HFFc6 (cell line): ENCODE measurements at regions not wholly inside any gene's neighbourhood (a gene's known extent, or its start where the extent isn't known, plus 50 kb on each side); places are given as distances from the start of the nearest gene placed in this dataset.

ENCODE experiments used
- DNase-seq: peaks from one replicate; pipeline ENCODE4 v3.0.0-alpha.2; 2018
- H3K27ac Mint-ChIP-seq: 2 replicates; pipeline ENCODE4 v1.8.0; 2020; ENCODE audit warnings: mild to moderate bottlenecking, mixed read lengths
- H3K27me3 Mint-ChIP-seq: 2 replicates; pipeline ENCODE4 v1.8.0; 2021; ENCODE audit warnings: mild to moderate bottlenecking, moderate library complexity, mixed read lengths; ENCODE audit not compliant: insufficient read depth
- H3K36me3 Mint-ChIP-seq: 2 replicates; pipeline ENCODE4 v1.8.0; 2021; ENCODE audit warnings: low read depth, mixed read lengths
- H3K4me1 Mint-ChIP-seq: 2 replicates; pipeline ENCODE4 v1.8.0; 2020; ENCODE audit warnings: low read depth, mixed read lengths
- H3K4me3 Mint-ChIP-seq: 2 replicates; pipeline ENCODE4 v1.8.0; 2020; ENCODE audit warnings: mild to moderate bottlenecking, moderate library complexity, mixed read lengths
- H3K9me3 Mint-ChIP-seq: 2 replicates; pipeline ENCODE4 v1.8.0; 2020; ENCODE audit warnings: mild to moderate bottlenecking, mixed read lengths
- TF ChIP-seq, protein P1 (sequence below): fragments of 200-600 bp; sonication (generic); IDR thresholded peaks from 2 replicates; pipeline ENCODE4 v1.5.0; 2021; ENCODE audit warnings: antibody characterized with exemption, mild to moderate bottlenecking

DNA sequence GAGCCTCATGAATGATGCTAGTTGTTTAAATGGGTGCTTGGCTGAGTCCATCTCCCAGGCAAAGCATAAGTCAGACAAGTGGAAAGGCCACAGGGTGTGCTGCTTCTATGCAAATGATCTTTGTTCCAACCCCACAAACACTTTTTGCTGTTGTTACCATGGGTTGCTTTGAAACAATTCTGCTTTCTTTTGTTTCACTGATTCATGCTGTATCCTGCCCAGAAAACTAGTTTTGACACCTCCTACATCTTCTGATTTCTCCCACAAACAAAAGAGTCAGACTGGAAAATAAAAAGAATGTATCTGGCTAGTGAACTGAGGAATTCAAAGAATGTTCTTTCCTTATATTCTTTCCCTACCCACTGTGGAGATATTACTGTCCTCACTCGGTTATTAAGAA is 298.6 kb downstream of the DIRAS2 start:
- Mint-ChIP-seq H3K36me3 (no peaks in the 10 kb centered on the region; the same call in 1 of the 2 replicates), H3K4me1 (no peaks in the 10 kb centered on the region; the same call in 1 of the 2 replicates), H3K27ac (no peak overlapping the region), H3K27me3 (no peaks in the 10 kb centered on the region), H3K9me3 (peaks cover 55% of the 10 kb centered on the region), H3K4me3 (no peak overlapping the region)
- DNase-seq = no peak
- TF ChIP-seq, protein P1, sequence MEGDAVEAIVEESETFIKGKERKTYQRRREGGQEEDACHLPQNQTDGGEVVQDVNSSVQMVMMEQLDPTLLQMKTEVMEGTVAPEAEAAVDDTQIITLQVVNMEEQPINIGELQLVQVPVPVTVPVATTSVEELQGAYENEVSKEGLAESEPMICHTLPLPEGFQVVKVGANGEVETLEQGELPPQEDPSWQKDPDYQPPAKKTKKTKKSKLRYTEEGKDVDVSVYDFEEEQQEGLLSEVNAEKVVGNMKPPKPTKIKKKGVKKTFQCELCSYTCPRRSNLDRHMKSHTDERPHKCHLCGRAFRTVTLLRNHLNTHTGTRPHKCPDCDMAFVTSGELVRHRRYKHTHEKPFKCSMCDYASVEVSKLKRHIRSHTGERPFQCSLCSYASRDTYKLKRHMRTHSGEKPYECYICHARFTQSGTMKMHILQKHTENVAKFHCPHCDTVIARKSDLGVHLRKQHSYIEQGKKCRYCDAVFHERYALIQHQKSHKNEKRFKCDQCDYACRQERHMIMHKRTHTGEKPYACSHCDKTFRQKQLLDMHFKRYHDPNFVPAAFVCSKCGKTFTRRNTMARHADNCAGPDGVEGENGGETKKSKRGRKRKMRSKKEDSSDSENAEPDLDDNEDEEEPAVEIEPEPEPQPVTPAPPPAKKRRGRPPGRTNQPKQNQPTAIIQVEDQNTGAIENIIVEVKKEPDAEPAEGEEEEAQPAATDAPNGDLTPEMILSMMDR = no peak

DNA sequence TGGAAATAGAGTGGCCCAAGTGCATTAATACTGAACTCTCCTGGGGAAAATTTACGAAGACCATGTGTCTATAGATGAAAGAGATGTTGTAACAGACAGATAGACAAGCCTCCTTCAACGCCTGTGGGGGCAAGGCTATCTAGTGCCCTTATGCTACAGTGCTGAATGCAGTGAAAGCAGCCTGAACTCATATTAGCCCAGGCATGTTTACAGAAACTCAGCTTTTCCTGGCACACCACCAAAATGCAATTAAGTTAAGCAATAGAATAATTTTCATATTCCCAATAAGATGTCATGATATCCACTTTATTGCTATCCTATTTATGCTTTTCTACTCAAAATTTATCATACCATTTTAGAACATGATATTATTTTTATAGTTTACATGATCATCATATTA is 277.0 kb downstream of the DIRAS2 start:
- Mint-ChIP-seq H3K27me3 (no peaks in the 10 kb centered on the region; the same call in 1 of the 2 replicates), H3K4me1 (no peaks in the 10 kb centered on the region), H3K4me3 (no peak overlapping the region), H3K9me3 (peaks cover 23% of the 10 kb centered on the region), H3K36me3 (no peaks in the 10 kb centered on the region), H3K27ac (no peak overlapping the region)
- no peak for DNase-seq
- TF ChIP-seq, protein P1 = no peak

DNA sequence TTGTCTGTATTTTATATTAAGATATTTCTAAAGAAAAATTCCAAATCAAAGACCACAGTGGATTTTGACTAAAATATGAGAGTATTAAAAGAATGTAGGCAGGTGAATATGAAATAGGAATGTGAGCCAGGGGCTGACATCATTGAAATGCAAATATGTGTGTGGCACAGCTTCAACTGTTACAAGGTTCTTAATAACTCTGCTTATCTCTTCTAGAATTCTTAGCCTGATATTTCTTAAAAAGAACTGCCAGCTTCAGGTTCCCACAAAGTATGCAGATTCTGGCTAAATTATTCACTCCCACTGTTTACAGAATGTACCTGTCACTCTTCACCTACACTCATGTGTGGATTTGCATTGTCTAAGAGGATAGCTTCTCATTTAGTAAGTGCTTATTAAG is 274.4 kb downstream of the DIRAS2 start:
- Mint-ChIP-seq H3K27ac (no peak overlapping the region), H3K4me3 (no peak overlapping the region), H3K27me3 (no peaks in the 10 kb centered on the region; the same call in 1 of the 2 replicates), H3K4me1 (no peaks in the 10 kb centered on the region), H3K9me3 (peaks cover 20% of the 10 kb centered on the region), H3K36me3 (no peaks in the 10 kb centered on the region)
- DNase-seq = no peak
- TF ChIP-seq, protein P1 = no peak

DNA sequence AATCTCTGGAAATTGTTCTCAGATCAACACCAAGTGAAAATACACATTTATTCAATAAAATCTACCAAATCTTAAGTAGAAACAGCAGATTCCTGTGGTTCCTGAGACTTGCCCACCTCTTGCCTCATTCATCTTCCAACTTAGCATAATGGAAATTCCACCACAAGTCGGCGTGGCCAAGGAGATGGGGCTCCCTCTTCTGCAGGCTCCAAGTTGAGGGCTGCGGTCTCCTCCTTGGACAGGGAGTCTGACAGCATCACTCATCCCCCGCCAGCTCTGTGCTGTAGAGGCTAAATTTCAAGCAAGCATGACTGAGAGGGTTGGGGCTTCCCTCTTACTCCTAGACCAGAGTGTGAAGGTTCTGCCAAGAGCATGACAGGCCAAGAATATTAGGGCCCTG is 273.7 kb downstream of the DIRAS2 start:
- Mint-ChIP-seq H3K9me3 (peaks cover 20% of the 10 kb centered on the region), H3K27me3 (no peaks in the 10 kb centered on the region), H3K4me3 (no peak overlapping the region), H3K4me1 (no peaks in the 10 kb centered on the region), H3K27ac (no peak overlapping the region), H3K36me3 (no peaks in the 10 kb centered on the region)
- TF ChIP-seq, protein P1 = no peak
- no peak for DNase-seq

DNA sequence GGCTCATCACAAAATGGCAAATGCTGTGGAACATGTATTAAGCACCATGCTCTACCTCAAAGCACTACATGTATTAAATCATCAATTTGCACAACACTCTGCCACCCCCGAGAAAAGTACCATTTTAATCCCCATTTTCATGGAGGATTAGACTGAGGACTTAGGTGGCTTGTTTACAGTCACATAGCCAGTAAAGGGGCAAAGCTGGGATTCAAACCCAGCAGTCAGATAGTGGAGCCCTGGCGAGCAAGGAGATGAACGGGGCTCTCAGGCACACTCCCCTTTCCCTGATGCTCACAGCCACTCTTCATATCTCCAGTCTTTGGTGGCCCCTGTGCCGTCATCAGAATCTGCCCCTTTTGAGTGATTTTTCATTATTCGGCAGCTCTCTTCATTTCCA is 262.9 kb downstream of the DIRAS2 start:
- Mint-ChIP-seq H3K27me3 (peaks cover 1% of the 10 kb centered on the region; the same call in 1 of the 2 replicates), H3K9me3 (peaks cover 31% of the 10 kb centered on the region), H3K4me3 (no peak overlapping the region), H3K27ac (no peak overlapping the region), H3K4me1 (no peaks in the 10 kb centered on the region), H3K36me3 (no peaks in the 10 kb centered on the region)
- TF ChIP-seq, protein P1 = no peak
- no peak for DNase-seq

DNA sequence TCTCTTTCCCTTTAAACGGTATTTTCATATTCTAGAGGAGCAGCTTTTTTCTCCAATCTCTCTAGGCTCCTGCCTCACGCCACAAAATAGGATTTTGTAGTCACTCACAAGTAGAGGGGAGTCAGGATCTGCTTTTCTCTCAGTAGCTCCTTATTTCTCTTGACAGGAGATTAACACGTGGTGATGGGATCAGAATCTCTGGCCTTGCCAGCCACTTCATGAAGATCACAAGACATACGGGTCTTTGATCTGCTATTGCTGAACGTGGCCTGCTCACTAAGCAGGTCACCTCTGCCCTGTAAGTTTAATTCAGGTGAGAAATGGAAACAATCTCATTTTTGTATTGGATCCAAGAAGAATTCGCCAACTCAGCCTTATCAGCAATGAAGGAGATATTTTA is 257.5 kb downstream of the DIRAS2 start:
- Mint-ChIP-seq H3K36me3 (no peaks in the 10 kb centered on the region), H3K4me3 (no peak overlapping the region), H3K9me3 (peaks cover 26% of the 10 kb centered on the region), H3K27ac (no peak overlapping the region), H3K4me1 (no peaks in the 10 kb centered on the region), H3K27me3 (peaks cover 1% of the 10 kb centered on the region; the same call in 1 of the 2 replicates)
- TF ChIP-seq, protein P1 = no peak
- DNase-seq = no peak
